Inflammatory macrophage treated with lipopolysaccharide for 1 hour (primary cell): ENCODE measurements at regions not wholly inside any gene's neighbourhood (a gene's known extent, or its start where the extent isn't known, plus 50 kb on each side); places are given as distances from the start of the nearest gene placed in this dataset.

Experiments used
- DNase-seq, 2 donors: peaks; one replicate each; pipeline ENCODE4 v3.0.0-alpha.2; 2020 to 2022

- DNase-seq, result no peak
Measured at GRCh38 chr3:8366219-8366810, 135.3 kb upstream of the LMCD1 start.

- no peak for DNase-seq
Measured at GRCh38 chr3:8368598-8368997, 133.0 kb upstream of the LMCD1 start.

GRCh38 chr3:8369638-8370037 lies 132.0 kb upstream of the LMCD1 start:
- DNase-seq, result no peak

- no peak for DNase-seq
Measured at GRCh38 chr3:8371085-8371551, 130.5 kb upstream of the LMCD1 start.

- no peak for DNase-seq
Measured at GRCh38 chr3:8371960-8372463, 129.6 kb upstream of the LMCD1 start.

GRCh38 chr3:8380904-8381704 lies 120.5 kb upstream of the LMCD1 start:
- no peak for DNase-seq

GRCh38 chr3:8385848-8386620 lies 115.6 kb upstream of the LMCD1 start:
- DNase-seq, result no peak

- DNase-seq, result no peak
Measured at GRCh38 chr3:8387571-8387970, 114.1 kb upstream of the LMCD1 start.

- DNase-seq, result no peak
Measured at GRCh38 chr3:8399686-8400085, 101.9 kb upstream of the LMCD1 start.

GRCh38 chr3:8400911-8401310 lies 100.7 kb upstream of the LMCD1 start:
- no peak for DNase-seq

GRCh38 chr3:8403996-8404395 lies 97.6 kb upstream of the LMCD1 start:
- no peak for DNase-seq

- DNase-seq, result no peak
Measured at GRCh38 chr3:8405144-8405543, 96.5 kb upstream of the LMCD1 start.

- DNase-seq, result no peak
Measured at GRCh38 chr3:8406479-8406878, 95.1 kb upstream of the LMCD1 start.

- no peak for DNase-seq
Measured at GRCh38 chr3:8413337-8413926, 88.2 kb upstream of the LMCD1 start.

GRCh38 chr3:8416965-8417364 lies 84.7 kb upstream of the LMCD1 start:
- peak; percentile 30 to 39 for DNase-seq

- no peak for DNase-seq
Measured at GRCh38 chr3:8420612-8421011, 81.0 kb upstream of the LMCD1 start.

- DNase-seq, result no peak
Measured at GRCh38 chr3:8421267-8421666, 80.4 kb upstream of the LMCD1 start.

GRCh38 chr3:8421711-8422110 lies 79.9 kb upstream of the LMCD1 start:
- DNase-seq, result no peak

- no peak for DNase-seq
Measured at GRCh38 chr3:8423307-8423706, 78.3 kb upstream of the LMCD1 start.

GRCh38 chr3:8424281-8424680 lies 77.3 kb upstream of the LMCD1 start:
- no peak for DNase-seq

- DNase-seq, result no peak
Measured at GRCh38 chr3:8436661-8437287, 64.8 kb upstream of the LMCD1 start.

- no peak for DNase-seq
Measured at GRCh38 chr3:8438507-8439079, 63.0 kb upstream of the LMCD1 start.
